ENCODE measurements at regions not wholly inside any gene's neighbourhood (a gene's known extent, or its start where the extent isn't known, plus 50 kb on each side); places are given as distances from the start of the nearest gene placed in this dataset.

DNA sequence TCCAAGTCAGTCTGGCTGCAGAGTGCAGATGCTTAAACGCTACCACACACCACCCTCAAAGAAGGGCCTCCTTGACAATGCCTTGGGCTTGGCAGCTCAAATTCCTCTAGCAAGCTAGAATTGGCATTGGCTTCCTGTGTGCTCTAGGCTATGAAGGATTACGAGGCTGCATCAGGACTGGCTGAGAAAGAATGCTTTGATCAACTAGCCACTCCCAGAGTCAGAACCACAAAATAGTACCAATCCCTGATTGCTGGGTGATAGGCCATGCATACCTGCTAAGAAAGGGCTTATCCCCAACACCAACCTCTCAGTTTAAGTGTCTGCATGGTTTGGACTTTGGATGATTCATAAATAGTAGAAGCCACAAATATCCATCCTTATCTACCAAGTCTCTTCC, 504.9 kb downstream of the OMA1 start (continued):
- TF ChIP-seq, protein P1, sequence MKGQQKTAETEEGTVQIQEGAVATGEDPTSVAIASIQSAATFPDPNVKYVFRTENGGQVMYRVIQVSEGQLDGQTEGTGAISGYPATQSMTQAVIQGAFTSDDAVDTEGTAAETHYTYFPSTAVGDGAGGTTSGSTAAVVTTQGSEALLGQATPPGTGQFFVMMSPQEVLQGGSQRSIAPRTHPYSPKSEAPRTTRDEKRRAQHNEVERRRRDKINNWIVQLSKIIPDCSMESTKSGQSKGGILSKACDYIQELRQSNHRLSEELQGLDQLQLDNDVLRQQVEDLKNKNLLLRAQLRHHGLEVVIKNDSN (CRISPR knock-in tag; IDR thresholded peaks at IDR 0.05): no peak
- TF ChIP-seq MEF2A (IDR thresholded peaks at IDR 0.05; ENCODE audit: control insufficient read depth, low read depth, low read length): no peak
- no peak for TF ChIP-seq NCOA2 (IDR thresholded peaks at IDR 0.05; ENCODE audit: partially characterized antibody in 2 of 2)
- no peak for TF ChIP-seq JUNB (CRISPR knock-in tag; conservative IDR thresholded peaks at IDR 0.05)
- TF ChIP-seq ZZZ3 (IDR thresholded peaks at IDR 0.05): no peak
- no peak for TF ChIP-seq SREBF2 (CRISPR knock-in tag; IDR thresholded peaks at IDR 0.05)
- TF ChIP-seq, protein P2, sequence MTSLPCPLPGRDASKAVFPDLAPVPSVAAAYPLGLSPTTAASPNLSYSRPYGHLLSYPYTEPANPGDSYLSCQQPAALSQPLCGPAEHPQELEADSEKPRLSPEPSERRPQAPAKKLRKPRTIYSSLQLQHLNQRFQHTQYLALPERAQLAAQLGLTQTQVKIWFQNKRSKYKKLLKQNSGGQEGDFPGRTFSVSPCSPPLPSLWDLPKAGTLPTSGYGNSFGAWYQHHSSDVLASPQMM (CRISPR knock-in tag; IDR thresholded peaks at IDR 0.05): no peak

DNA sequence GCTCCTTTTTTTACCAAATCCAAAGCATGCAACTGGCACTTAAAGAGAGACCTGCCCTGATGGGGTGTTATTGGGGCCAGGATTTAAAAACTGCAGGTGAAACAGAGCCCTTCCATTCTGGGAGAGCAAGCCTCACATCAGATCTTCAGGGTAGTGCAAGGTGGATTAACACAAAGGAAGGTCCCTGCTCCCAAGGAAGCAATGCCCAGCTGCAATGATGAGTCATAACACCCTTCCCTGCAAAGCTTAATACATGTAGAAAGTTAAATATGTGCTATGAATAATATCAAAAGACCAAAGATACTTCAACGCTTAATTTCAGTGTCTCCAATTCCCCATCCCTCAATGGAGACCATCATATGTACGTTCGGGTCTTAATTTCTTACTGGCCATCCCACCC, 508.0 kb downstream of the OMA1 start:
- no peak overlapping the region for H2AFZ ChIP-seq (ENCODE audit: low read depth, low read length)
- FAIRE-seq: no peak
- no peaks in the 10 kb centered on the region for H3K9me1 ChIP-seq (ENCODE audit: control insufficient read depth, insufficient read depth, low read length)
- H3K27me3 ChIP-seq (ENCODE audit: control insufficient read depth in 2 of 2, insufficient read depth in 2 of 2, low read length in 2 of 2): no peaks in the 10 kb centered on the region
- no peak overlapping the region for H3K27ac ChIP-seq (ENCODE audit: extremely low read depth, low read depth, low read length)
- no peak overlapping the region for H3K9ac ChIP-seq (ENCODE audit: insufficient read depth in 1 of 2, low read depth in 2 of 2, low read length in 2 of 2)
- BruUV-seq (replicated peaks): no TSS peak
- no peak for DNase-seq (ENCODE audit: extremely low read depth in 1 of 4, low spot score in 3 of 4)
- no peaks in the 10 kb centered on the region for H3K79me2 ChIP-seq (ENCODE audit: control insufficient read depth, insufficient read depth, low read length)
- H3K4me3 ChIP-seq: no peak overlapping the region
- H3K9me3 ChIP-seq (replicated peaks; ENCODE audit: control insufficient read depth, insufficient read depth, low read depth, low read length): no peaks in the 10 kb centered on the region
- POLR2A ChIA-PET: interaction anchor here (0.6 kb wide), 1 partner anchor 1475 kb away, joined by 3 read pairs; no protein-coding TSS in a partner anchor
- no peaks in the 10 kb centered on the region for H3K4me1 ChIP-seq (replicated peaks in 1 of 2; ENCODE audit: control insufficient read depth in 2 of 2, insufficient read depth in 2 of 2, low read length in 2 of 2)
- CTCF ChIA-PET (ENCODE audit: low intra/inter-chr PET ratio): no interaction called here
- in situ Hi-C loops (cut with MboI) (loop anchor here (25.0 kb wide), 1 partner anchor 1201 kb away; no protein-coding TSS in a partner anchor), intact Hi-C loops (cut with micrococcal nuclease) (no loop called here)
- H4K20me1 ChIP-seq (replicated peaks; ENCODE audit: control insufficient read depth, insufficient read depth, low read length): no peaks in the 10 kb centered on the region
- WGBS (ENCODE audit: insufficient coverage, low coverage, missing lambda C conversion rate): 2% methylated on average over 3 of the region's 3 CpGs
- no peak for ATAC-seq
- H3K4me2 ChIP-seq (ENCODE audit: insufficient read depth, low read length): no peak overlapping the region
- no peaks in the 10 kb centered on the region for H3K36me3 ChIP-seq (ENCODE audit: control insufficient read depth, insufficient read depth, low read length)
- TF ChIP-seq, protein P3, sequence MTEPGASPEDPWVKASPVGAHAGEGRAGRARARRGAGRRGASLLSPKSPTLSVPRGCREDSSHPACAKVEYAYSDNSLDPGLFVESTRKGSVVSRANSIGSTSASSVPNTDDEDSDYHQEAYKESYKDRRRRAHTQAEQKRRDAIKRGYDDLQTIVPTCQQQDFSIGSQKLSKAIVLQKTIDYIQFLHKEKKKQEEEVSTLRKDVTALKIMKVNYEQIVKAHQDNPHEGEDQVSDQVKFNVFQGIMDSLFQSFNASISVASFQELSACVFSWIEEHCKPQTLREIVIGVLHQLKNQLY (CRISPR knock-in tag; conservative IDR thresholded peaks at IDR 0.05): no peak
- no peak for TF ChIP-seq MCM5 (IDR thresholded peaks at IDR 0.05; ENCODE audit: low read depth)
- TF ChIP-seq NR4A1 (CRISPR knock-in tag; IDR thresholded peaks at IDR 0.05): no peak
- no peak for TF ChIP-seq NR4A1 (tag; IDR thresholded peaks at IDR 0.05)
- TF ChIP-seq NFIX (CRISPR knock-in tag; IDR thresholded peaks at IDR 0.05; ENCODE audit: low read depth): no peak
- TF ChIP-seq HIVEP1 (CRISPR knock-in tag; IDR thresholded peaks at IDR 0.05): no peak
- no peak for TF ChIP-seq MXI1 (IDR thresholded peaks at IDR 0.05; ENCODE audit: low read depth, low read length)
- TF ChIP-seq L3MBTL2 (IDR thresholded peaks at IDR 0.05): no peak
- no peak for TF ChIP-seq SMC3 (conservative IDR thresholded peaks at IDR 0.05; ENCODE audit: insufficient read depth, low read depth, low read length)
- TF ChIP-seq BDP1 (IDR thresholded peaks at IDR 0.05; ENCODE audit: insufficient read depth, insufficient read length): no peak
- TF ChIP-seq, protein P4, sequence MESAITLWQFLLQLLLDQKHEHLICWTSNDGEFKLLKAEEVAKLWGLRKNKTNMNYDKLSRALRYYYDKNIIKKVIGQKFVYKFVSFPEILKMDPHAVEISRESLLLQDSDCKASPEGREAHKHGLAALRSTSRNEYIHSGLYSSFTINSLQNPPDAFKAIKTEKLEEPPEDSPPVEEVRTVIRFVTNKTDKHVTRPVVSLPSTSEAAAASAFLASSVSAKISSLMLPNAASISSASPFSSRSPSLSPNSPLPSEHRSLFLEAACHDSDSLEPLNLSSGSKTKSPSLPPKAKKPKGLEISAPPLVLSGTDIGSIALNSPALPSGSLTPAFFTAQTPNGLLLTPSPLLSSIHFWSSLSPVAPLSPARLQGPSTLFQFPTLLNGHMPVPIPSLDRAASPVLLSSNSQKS (CRISPR knock-in tag; IDR thresholded peaks at IDR 0.05): no peak
- TF ChIP-seq KLF13 (tag; IDR thresholded peaks at IDR 0.05; ENCODE audit: borderline replicate concordance, low read depth): no peak
- TF ChIP-seq, protein P5, sequence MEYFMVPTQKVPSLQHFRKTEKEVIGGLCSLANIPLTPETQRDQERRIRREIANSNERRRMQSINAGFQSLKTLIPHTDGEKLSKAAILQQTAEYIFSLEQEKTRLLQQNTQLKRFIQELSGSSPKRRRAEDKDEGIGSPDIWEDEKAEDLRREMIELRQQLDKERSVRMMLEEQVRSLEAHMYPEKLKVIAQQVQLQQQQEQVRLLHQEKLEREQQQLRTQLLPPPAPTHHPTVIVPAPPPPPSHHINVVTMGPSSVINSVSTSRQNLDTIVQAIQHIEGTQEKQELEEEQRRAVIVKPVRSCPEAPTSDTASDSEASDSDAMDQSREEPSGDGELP (CRISPR knock-in tag; IDR thresholded peaks at IDR 0.05; ENCODE audit: borderline replicate concordance): no peak

All from K562 (cell line).